Kidney (tissue), 13 donors: ENCODE measurements at regions not wholly inside any gene's neighbourhood (a gene's known extent, or its start where the extent isn't known, plus 50 kb on each side); places are given as distances from the start of the nearest gene placed in this dataset.
A peak's percentile ranks its signal among the peaks of the same experiment; 100 is the strongest.

Source experiments
- DNase-seq, 5 donors: peaks; one replicate each; pipeline ENCODE4 v3.0.0-alpha.2; 2013 to 2020
- FAIRE-seq: peaks from 2 replicates; lab custom pipeline; 2012; peaks lifted over from hg19 to GRCh38; lab: Jason Lieb, UNC
- H3K27ac ChIP-seq, 2 donors: one replicate each; pipeline ENCODE4 v1.7.0; 2013; ENCODE audit warnings: low read depth in 2 of 2, low read length in 2 of 2, inconsistent platforms in 1 of 2
- H3K27me3 ChIP-seq: one replicate; pipeline ENCODE4 v1.7.1; 2013; ENCODE audit warnings: low read length, inconsistent platforms; ENCODE audit not compliant: control insufficient read depth, insufficient read depth
- H3K36me3 ChIP-seq, 3 donors: one replicate each; pipeline versions ENCODE4 v1.7.0 to v1.7.1; 2013; ENCODE audit warnings: low read length in 3 of 3, control low read depth in 1 of 3, inconsistent platforms in 1 of 3; ENCODE audit not compliant: insufficient read depth in 3 of 3, control insufficient read depth in 2 of 3
- H3K4me1 ChIP-seq, 3 donors: one replicate each; pipeline versions ENCODE4 v1.7.0 to v1.7.1; 2013; ENCODE audit warnings: low read length in 3 of 3, inconsistent platforms in 1 of 3, low read depth in 1 of 3; ENCODE audit not compliant: control insufficient read depth in 2 of 3, insufficient read depth in 2 of 3
- H3K4me3 ChIP-seq, 3 donors: one replicate each; pipeline versions ENCODE4 v1.7.0 to v1.8.1; 2013; ENCODE audit warnings: low read length in 3 of 3, control low read depth in 1 of 3, inconsistent platforms in 1 of 3
- H3K9ac ChIP-seq, 3 donors: one replicate each; pipeline versions ENCODE4 v1.7.0 to v1.7.1; 2013; ENCODE audit warnings: low read length in 3 of 3, control low read depth in 1 of 3, inconsistent platforms in 1 of 3
- H3K9me3 ChIP-seq, 3 donors: one replicate each; pipeline versions ENCODE4 v1.7.0 to v1.7.1; 2013; ENCODE audit warnings: low read length in 3 of 3, control low read depth in 1 of 3, inconsistent platforms in 1 of 3; ENCODE audit not compliant: control insufficient read depth in 2 of 3, insufficient read depth in 1 of 3
- CTCF ChIP-seq: IDR thresholded peaks from 3 replicates; pipeline ENCODE4 v1.5.1; 2012; ENCODE audit warnings: mild to moderate bottlenecking, moderate library complexity, borderline replicate concordance; ENCODE audit not compliant: insufficient read depth; ENCODE audit errors: extremely low read depth
- intact Hi-C: fragments of 100-400 bp; cut with DNase I; formaldehyde crosslinking; loops from one replicate; pipeline ENCODE4 v1.11.1; 2022
- donor health status: control.
- donor health status: control.
- donor health status: control.
- donor health status: control.
- donor health status: control.
- donor health status: DM: yes; HTN: yes; CAD: no.
- donor health status: Normal renal cell carcinoma (clear cell type).

- no peak for FAIRE-seq
- no peaks in the 10 kb centered on the region for H3K4me1 ChIP-seq
- no peaks in the 10 kb centered on the region for H3K9me3 ChIP-seq
- H3K9ac ChIP-seq: no peak overlapping the region
- TF ChIP-seq CTCF: no peak
- H3K27ac ChIP-seq: no peak overlapping the region
- no peaks in the 10 kb centered on the region for H3K36me3 ChIP-seq
- peak in 2 of 5 donors; percentile 13 to 62 for DNase-seq
- no peaks in the 10 kb centered on the region for H3K27me3 ChIP-seq
- intact Hi-C loops: no loop called here
- no peak overlapping the region for H3K4me3 ChIP-seq
These were observed 453.9 kb downstream of the ETS1 start for GRCh38 chr11:128133501-128133900.

- H3K4me3 ChIP-seq: no peak overlapping the region
- no peak overlapping the region for H3K27ac ChIP-seq
- intact Hi-C loops: no loop called here
- TF ChIP-seq CTCF: no peak
- no peak overlapping the region for H3K9ac ChIP-seq
- H3K9me3 ChIP-seq: no peaks in the 10 kb centered on the region
- H3K27me3 ChIP-seq: no peaks in the 10 kb centered on the region
- DNase-seq (no peak), FAIRE-seq (no peak)
- no peaks in the 10 kb centered on the region for H3K36me3 ChIP-seq
- H3K4me1 ChIP-seq: no peaks in the 10 kb centered on the region
These were observed 457.3 kb downstream of the ETS1 start for GRCh38 chr11:128130052-128130451.

DNA sequence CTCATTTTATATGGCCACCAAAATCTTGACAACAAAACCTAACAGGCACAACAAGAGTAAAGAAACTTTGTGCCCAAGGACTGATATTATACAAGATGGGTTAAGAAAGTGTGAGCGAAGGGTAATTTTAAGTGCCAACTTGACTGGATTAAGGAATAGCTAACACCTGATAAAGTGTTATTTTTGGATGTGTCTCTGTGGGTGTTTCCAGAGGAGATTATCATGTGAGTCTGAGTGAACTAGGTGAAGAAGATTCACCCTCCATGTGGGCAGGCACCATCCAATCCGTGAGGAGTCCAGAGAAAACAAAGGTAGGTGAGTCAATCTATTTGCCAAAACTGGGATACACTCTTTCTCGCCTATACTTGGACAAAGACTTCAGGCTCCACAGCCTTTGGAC is 461.6 kb downstream of the ETS1 start:
- no peaks in the 10 kb centered on the region for H3K36me3 ChIP-seq
- no peaks in the 10 kb centered on the region for H3K4me1 ChIP-seq
- no peaks in the 10 kb centered on the region for H3K27me3 ChIP-seq
- H3K9ac ChIP-seq: no peak overlapping the region
- no peak for FAIRE-seq
- no peaks in the 10 kb centered on the region for H3K9me3 ChIP-seq
- DNase-seq: no peak
- H3K27ac ChIP-seq: no peak overlapping the region
- no peak for TF ChIP-seq CTCF
- H3K4me3 ChIP-seq: no peak overlapping the region
- intact Hi-C loops: no loop called here

DNA sequence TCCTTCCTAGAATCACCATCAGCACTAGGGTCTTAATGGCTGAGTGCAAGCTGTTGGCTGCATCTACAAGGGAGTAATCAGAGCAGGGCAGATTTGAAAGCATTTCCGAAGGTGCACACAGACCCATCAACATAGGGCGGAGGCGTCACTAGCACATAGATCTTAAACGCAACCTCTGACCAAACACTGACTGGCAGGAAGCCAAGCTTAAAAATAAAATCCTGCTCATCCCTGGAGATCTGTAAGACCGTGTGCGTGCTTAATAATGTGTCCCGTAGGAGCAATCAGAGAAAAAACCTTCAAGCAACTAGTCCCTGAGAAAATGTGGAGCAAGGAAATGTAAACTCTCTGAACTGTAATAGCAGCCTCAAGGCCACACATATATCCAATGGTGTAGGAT is 470.5 kb downstream of the ETS1 start:
- Histone ChIP-seq H3K4me3 (no peak overlapping the region), H3K27me3 (no peaks in the 10 kb centered on the region), H3K9ac (no peak overlapping the region), H3K9me3 (no peaks in the 10 kb centered on the region), H3K36me3 (no peaks in the 10 kb centered on the region), H3K27ac (no peak overlapping the region), H3K4me1 (no peaks in the 10 kb centered on the region)
- DNase-seq (peak in 1 of 5 donors; percentile 25), FAIRE-seq (no peak)
- TF ChIP-seq CTCF: no peak
- intact Hi-C loops: no loop called here
